T-cell (primary cell): ENCODE measurements at regions not wholly inside any gene's neighbourhood (a gene's known extent, or its start where the extent isn't known, plus 50 kb on each side); places are given as distances from the start of the nearest gene placed in this dataset.

ENCODE experiments used
- ATAC-seq, 4 experiments: fragments of 200-7000 bp in 3 of 4; fragments of 150-1000 bp in 1 of 4; cut with Tn5 transposase; replicated peaks in 1 of 4; 1 replicate in 3 of 4; 2 replicates in 1 of 4; pipeline ENCODE4 v1.10.0; 2021; ENCODE audit warnings: moderate library complexity in 3 of 4, mild to moderate bottlenecking in 2 of 4, moderate number of reproducible peaks in 1 of 4
- CTCF ChIA-PET, 2 donors: fragments of 300-600 bp; sonication (Branson Sonifier 250); formaldehyde crosslinking; loops; one replicate each; lab custom pipeline; 2022; ENCODE audit warnings: antibody characterized with exemption in 2 of 2; lab: Charles Lee
- POLR2A ChIA-PET, 2 donors: fragments of 300-600 bp; sonication (Branson Sonifier 250); formaldehyde crosslinking; loops; one replicate each; lab custom pipeline; 2022; ENCODE audit warnings: antibody characterized with exemption in 2 of 2; lab: Charles Lee
- DNase-seq, 35 experiments: peaks; one replicate each; pipeline versions ENCODE4 v3.0.0 to v3.0.0-alpha.2; 2013 to 2023
- H3K27ac ChIP-seq: one replicate; pipeline ENCODE4 v1.5.1; 2013; ENCODE audit warnings: low read length
- H3K27me3 ChIP-seq, 2 experiments: replicated peaks in 1 of 2; 1 replicate in 1 of 2; 2 replicates in 1 of 2; pipeline versions ENCODE4 v1.6.1 to v1.7.0; 2013; ENCODE audit warnings: low read length in 1 of 2, mixed read lengths in 1 of 2; ENCODE audit not compliant: control insufficient read depth in 2 of 2, insufficient read depth in 2 of 2; ENCODE audit errors: extremely low read depth in 1 of 2
- H3K36me3 ChIP-seq, 2 donors: 1 replicate in 1 of 2; 2 replicates in 1 of 2; pipeline versions ENCODE4 v1.6.1 to v1.7.0; 2013; ENCODE audit warnings: low read length in 1 of 2; ENCODE audit not compliant: control insufficient read depth in 2 of 2, insufficient read depth in 1 of 2; ENCODE audit errors: extremely low read depth in 1 of 2
- H3K4me1 ChIP-seq, 2 experiments: 1 replicate in 1 of 2; 2 replicates in 1 of 2; pipeline versions ENCODE4 v1.6.1 to v1.7.0; 2013; ENCODE audit warnings: low read length in 2 of 2, mixed read lengths in 1 of 2; ENCODE audit not compliant: insufficient read depth in 2 of 2, control insufficient read depth in 1 of 2; ENCODE audit errors: extremely low read depth in 1 of 2
- H3K4me3 ChIP-seq, 2 donors: 1 replicate in 1 of 2; 2 replicates in 1 of 2; pipeline versions ENCODE4 v1.5.1 to v1.7.0; 2013; ENCODE audit warnings: mild to moderate bottlenecking in 2 of 2, low read length in 1 of 2, moderate library complexity in 1 of 2; ENCODE audit not compliant: control insufficient read depth in 1 of 2; ENCODE audit errors: extremely low read depth in 1 of 2
- H3K9me3 ChIP-seq: 2 replicates; pipeline ENCODE4 v1.7.0; 2013
- H3K27ac Mint-ChIP-seq, 2 donors: one replicate each; pipeline ENCODE4 v1.8.0; 2020 to 2021; ENCODE audit warnings: mild to moderate bottlenecking in 2 of 2, mixed read lengths in 2 of 2
- H3K27me3 Mint-ChIP-seq, 2 donors: one replicate each; pipeline ENCODE4 v1.8.0; 2021 to 2022; ENCODE audit warnings: mixed read lengths in 2 of 2
- H3K36me3 Mint-ChIP-seq: one replicate; pipeline ENCODE4 v1.8.0; 2021; ENCODE audit warnings: mixed read lengths
- H3K4me1 Mint-ChIP-seq, 3 donors: one replicate each; pipeline ENCODE4 v1.8.0; 2020 to 2022; ENCODE audit warnings: mixed read lengths in 3 of 3, mild to moderate bottlenecking in 1 of 3
- H3K4me3 Mint-ChIP-seq, 3 donors: one replicate each; pipeline ENCODE4 v1.8.0; 2020 to 2022; ENCODE audit warnings: mild to moderate bottlenecking in 3 of 3, mixed read lengths in 3 of 3, moderate library complexity in 3 of 3
- H3K9me3 Mint-ChIP-seq, 3 donors: one replicate each; pipeline ENCODE4 v1.8.0; 2020 to 2022; ENCODE audit warnings: mixed read lengths in 3 of 3
- WGBS: methylation state at CpG from one replicate; pipeline ENCODE4 v1.1.5; 2013; ENCODE audit warnings: missing lambda C conversion rate; ENCODE audit not compliant: insufficient coverage; 5-methylcytosine and 5-hydroxymethylcytosine counted together

DNA sequence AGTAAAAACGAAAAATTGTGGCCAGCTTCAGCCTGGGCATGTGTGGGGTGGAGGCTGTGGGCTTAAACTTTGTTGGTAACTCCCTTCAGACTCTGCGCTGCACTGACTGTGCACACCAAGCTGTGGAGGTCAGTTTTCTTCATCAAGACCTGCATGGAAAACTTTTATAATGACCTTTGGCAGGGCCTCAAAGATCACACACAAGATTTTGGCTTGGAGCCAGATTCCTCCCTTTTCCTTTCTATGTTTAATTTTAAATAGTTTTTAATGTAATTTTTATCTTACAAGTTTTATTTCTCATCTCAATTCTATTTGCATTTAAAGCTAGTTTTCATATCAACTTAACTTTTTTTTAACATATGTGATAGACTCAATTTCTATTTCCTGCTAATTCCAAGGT lies 1211.1 kb upstream of the CDH18 start:
- no peaks in the 10 kb centered on the region for H3K36me3 Mint-ChIP-seq
- no peak overlapping the region for H3K4me3 Mint-ChIP-seq
- Histone ChIP-seq H3K9me3 (no peaks in the 10 kb centered on the region), H3K27me3 (no peaks in the 10 kb centered on the region), H3K36me3 (no peaks in the 10 kb centered on the region), H3K4me3 (no peak overlapping the region), H3K27ac (no peak overlapping the region), H3K4me1 (no peaks in the 10 kb centered on the region)
- H3K27ac Mint-ChIP-seq = no peak overlapping the region
- WGBS = no CpG with 5 or more reads among the region's 2 CpGs
- H3K4me1 Mint-ChIP-seq = no peaks in the 10 kb centered on the region
- POLR2A ChIA-PET = no interaction called here
- ATAC-seq (no peak), DNase-seq (no peak)
- H3K27me3 Mint-ChIP-seq = no peaks in the 10 kb centered on the region
- H3K9me3 Mint-ChIP-seq = peaks cover 7 to 18% (median 18%) of the 10 kb centered on the region in 3 donors
- CTCF ChIA-PET = no interaction called here

GRCh38 chr5:21195145-21195544 lies 1207.1 kb upstream of the CDH18 start:
- Mint-ChIP-seq H3K36me3 (no peaks in the 10 kb centered on the region), H3K4me1 (no peaks in the 10 kb centered on the region), H3K27ac (no peak overlapping the region), H3K4me3 (no peak overlapping the region), H3K9me3 (peaks cover 7 to 18% (median 15%) of the 10 kb centered on the region in 3 donors), H3K27me3 (no peaks in the 10 kb centered on the region)
- H3K4me1 ChIP-seq = no peaks in the 10 kb centered on the region
- H3K36me3 ChIP-seq = no peaks in the 10 kb centered on the region
- POLR2A ChIA-PET = no interaction called here
- ATAC-seq (no peak), DNase-seq (no peak)
- no CpG with 5 or more reads among the region's 4 CpGs for WGBS
- no peak overlapping the region for H3K27ac ChIP-seq
- no peak overlapping the region for H3K4me3 ChIP-seq
- H3K27me3 ChIP-seq = no peaks in the 10 kb centered on the region
- H3K9me3 ChIP-seq = no peaks in the 10 kb centered on the region
- CTCF ChIA-PET = no interaction called here

- Histone ChIP-seq H3K36me3 (no peaks in the 10 kb centered on the region), H3K4me1 (no peaks in the 10 kb centered on the region), H3K27me3 (no peaks in the 10 kb centered on the region), H3K4me3 (no peak overlapping the region), H3K9me3 (no peaks in the 10 kb centered on the region), H3K27ac (no peak overlapping the region)
- H3K9me3 Mint-ChIP-seq = peaks cover 2 to 12% (median 4%) of the 10 kb centered on the region in 3 donors
- no peaks in the 10 kb centered on the region for H3K27me3 Mint-ChIP-seq
- WGBS = no CpG with 5 or more reads among the region's 5 CpGs
- H3K4me1 Mint-ChIP-seq = no peaks in the 10 kb centered on the region
- ATAC-seq (no peak), DNase-seq (no peak)
- no peaks in the 10 kb centered on the region for H3K36me3 Mint-ChIP-seq
- POLR2A ChIA-PET = no interaction called here
- no peak overlapping the region for H3K4me3 Mint-ChIP-seq
- CTCF ChIA-PET = no interaction called here
- no peak overlapping the region for H3K27ac Mint-ChIP-seq
Measured at GRCh38 chr5:21185536-21185935, 1197.5 kb upstream of the CDH18 start.

GRCh38 chr5:21184581-21184980 lies 1196.6 kb upstream of the CDH18 start:
- Histone ChIP-seq H3K36me3 (no peaks in the 10 kb centered on the region), H3K9me3 (no peaks in the 10 kb centered on the region), H3K27ac (no peak overlapping the region), H3K4me1 (no peaks in the 10 kb centered on the region), H3K4me3 (no peak overlapping the region), H3K27me3 (no peaks in the 10 kb centered on the region)
- H3K27ac Mint-ChIP-seq = no peak overlapping the region
- ATAC-seq (no peak), DNase-seq (no peak)
- H3K36me3 Mint-ChIP-seq = no peaks in the 10 kb centered on the region
- H3K27me3 Mint-ChIP-seq = no peaks in the 10 kb centered on the region
- H3K4me1 Mint-ChIP-seq = no peaks in the 10 kb centered on the region
- ChIA-PET POLR2A (no interaction called here), CTCF (no interaction called here)
- peaks cover 0 to 20% (median 2%) of the 10 kb centered on the region in 3 donors for H3K9me3 Mint-ChIP-seq
- H3K4me3 Mint-ChIP-seq = no peak overlapping the region
- WGBS = no CpG with 5 or more reads among the region's 4 CpGs

DNA sequence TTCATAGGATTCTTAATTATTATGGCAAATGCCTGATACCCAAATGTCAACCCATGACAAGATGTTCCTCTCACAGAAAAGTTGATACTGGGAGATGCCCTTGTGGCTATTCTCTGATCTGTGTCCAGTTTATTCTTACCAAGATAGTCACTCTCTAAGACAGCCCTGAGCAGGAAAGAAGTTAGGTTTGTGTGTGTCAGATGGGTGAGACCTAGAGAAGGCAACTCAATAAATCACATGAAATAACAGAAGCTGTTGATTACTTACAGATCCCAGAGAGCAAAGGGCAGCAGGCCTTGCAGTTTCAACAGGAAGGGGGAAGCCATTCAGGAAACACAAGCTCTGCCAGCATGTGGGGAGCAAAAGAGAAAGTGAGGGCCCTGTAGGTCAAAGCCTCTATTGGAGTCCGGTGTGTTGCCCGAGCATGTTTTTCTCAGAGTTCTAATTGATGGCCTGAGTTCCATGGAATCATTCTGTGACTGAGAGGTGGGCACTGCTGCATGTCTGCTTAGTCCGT lies 1193.7 kb upstream of the CDH18 start:
- Mint-ChIP-seq H3K27me3 (no peaks in the 10 kb centered on the region), H3K4me3 (no peak overlapping the region), H3K27ac (no peak overlapping the region), H3K36me3 (no peaks in the 10 kb centered on the region), H3K9me3 (peaks cover 0 to 20% (median 0%) of the 10 kb centered on the region in 3 donors), H3K4me1 (no peaks in the 10 kb centered on the region)
- Histone ChIP-seq H3K9me3 (no peaks in the 10 kb centered on the region), H3K36me3 (no peaks in the 10 kb centered on the region), H3K27me3 (no peaks in the 10 kb centered on the region), H3K4me3 (no peak overlapping the region), H3K4me1 (no peaks in the 10 kb centered on the region), H3K27ac (no peak overlapping the region)
- WGBS = 89% methylated on average over 3 of the region's 3 CpGs
- DNase-seq (no peak), ATAC-seq (no peak)
- POLR2A ChIA-PET = no interaction called here
- CTCF ChIA-PET = no interaction called here

GRCh38 chr5:21173526-21173925 lies 1185.5 kb upstream of the CDH18 start:
- Histone ChIP-seq H3K9me3 (no peaks in the 10 kb centered on the region), H3K36me3 (no peaks in the 10 kb centered on the region), H3K27me3 (no peaks in the 10 kb centered on the region), H3K4me1 (no peaks in the 10 kb centered on the region), H3K27ac (no peak overlapping the region), H3K4me3 (no peak overlapping the region)
- Mint-ChIP-seq H3K27ac (no peak overlapping the region), H3K4me1 (no peaks in the 10 kb centered on the region), H3K27me3 (no peaks in the 10 kb centered on the region), H3K36me3 (no peaks in the 10 kb centered on the region), H3K4me3 (no peak overlapping the region), H3K9me3 (peaks cover 0 to 8% (median 4%) of the 10 kb centered on the region in 3 donors)
- no CpG with 5 or more reads among the region's 2 CpGs for WGBS
- ATAC-seq (no peak), DNase-seq (no peak)
- ChIA-PET POLR2A (no interaction called here), CTCF (no interaction called here)

GRCh38 chr5:21173036-21173435 lies 1185.0 kb upstream of the CDH18 start:
- H3K4me3 ChIP-seq = no peak overlapping the region
- ChIA-PET POLR2A (no interaction called here), CTCF (no interaction called here)
- no peaks in the 10 kb centered on the region for H3K4me1 Mint-ChIP-seq
- no peaks in the 10 kb centered on the region for H3K9me3 ChIP-seq
- WGBS = no CpG with 5 or more reads among the region's 2 CpGs
- no peak for DNase-seq
- H3K4me1 ChIP-seq = no peaks in the 10 kb centered on the region
- H3K27ac Mint-ChIP-seq = no peak overlapping the region
- H3K27ac ChIP-seq = no peak overlapping the region
- H3K36me3 ChIP-seq = no peaks in the 10 kb centered on the region
- H3K27me3 ChIP-seq = no peaks in the 10 kb centered on the region
- no peak overlapping the region for H3K4me3 Mint-ChIP-seq
- peaks cover 0 to 11% (median 4%) of the 10 kb centered on the region in 3 donors for H3K9me3 Mint-ChIP-seq
- no peak for ATAC-seq
- H3K36me3 Mint-ChIP-seq = no peaks in the 10 kb centered on the region
- no peaks in the 10 kb centered on the region for H3K27me3 Mint-ChIP-seq
